ENCODE measurements at regions not wholly inside any gene's neighbourhood (a gene's known extent, or its start where the extent isn't known, plus 50 kb on each side); places are given as distances from the start of the nearest gene placed in this dataset.

GRCh38 chr11:128190312-128190711, 397.0 kb downstream of the ETS1 start:
- no peak for DNase-seq (ENCODE audit: low spot score)

GRCh38 chr11:128189823-128190222, 397.5 kb downstream of the ETS1 start:
- DNase-seq (ENCODE audit: low spot score), result no peak

DNA sequence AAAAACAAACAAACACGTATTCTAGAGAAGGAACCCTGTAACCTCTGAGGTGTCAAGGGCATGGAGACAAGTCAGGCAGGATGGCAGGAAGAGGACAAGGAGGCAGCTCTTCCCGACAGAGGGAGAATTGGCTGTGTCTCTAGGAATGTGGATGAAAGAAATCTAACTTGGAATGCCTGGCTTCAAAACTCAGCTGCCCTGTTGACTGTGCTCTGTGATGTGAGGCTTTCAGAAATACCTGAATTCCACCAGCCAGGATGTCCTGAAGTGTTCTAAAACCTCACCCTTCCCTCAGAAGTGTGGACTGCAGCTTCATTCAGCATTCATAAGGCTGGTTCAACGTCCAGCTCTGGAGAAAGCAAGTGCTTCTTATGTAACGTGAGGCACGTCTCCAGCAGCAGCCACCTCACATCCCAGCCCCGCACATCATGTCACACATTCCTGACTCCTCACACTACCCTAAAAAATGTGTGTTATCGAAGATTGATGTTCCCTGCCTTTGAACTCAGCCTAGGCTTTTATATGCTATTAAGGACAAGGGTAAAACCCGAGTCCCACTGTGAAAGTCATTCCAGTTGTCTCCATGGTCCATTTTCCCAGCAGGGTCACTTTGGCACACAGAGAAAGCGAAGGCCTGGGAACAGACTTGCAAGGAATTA, 398.9 kb downstream of the ETS1 start:
- DNase-seq (ENCODE audit: low spot score), result no peak

GRCh38 chr11:128187835-128188234, 399.5 kb downstream of the ETS1 start:
- no peak for DNase-seq (ENCODE audit: low spot score)

GRCh38 chr11:128187377-128187776, 400.0 kb downstream of the ETS1 start:
- DNase-seq (ENCODE audit: low spot score), result no peak

- DNase-seq (ENCODE audit: low spot score), result no peak
Measured at GRCh38 chr11:128184981-128185380, 402.4 kb downstream of the ETS1 start.

DNA sequence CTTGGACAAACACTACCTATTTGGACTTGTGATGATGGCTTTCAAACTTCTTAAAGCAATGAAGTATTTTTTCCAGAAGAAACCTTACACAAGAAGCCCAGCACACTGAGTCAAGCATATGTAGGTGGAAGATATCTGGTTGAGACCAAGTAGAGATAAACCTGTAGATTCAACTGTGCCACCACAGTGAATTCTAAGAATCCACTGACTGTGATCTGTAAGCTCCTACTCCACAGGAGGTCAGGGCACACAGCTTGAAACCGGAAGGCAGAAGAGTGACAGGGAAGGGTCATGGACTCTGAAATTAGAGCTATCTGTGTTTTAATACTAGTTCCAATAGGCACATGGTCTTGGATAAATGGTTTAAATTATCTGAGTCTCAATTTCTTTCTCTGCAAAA, 404.5 kb downstream of the ETS1 start:
- no peak for DNase-seq (ENCODE audit: low spot score)

- no peak for DNase-seq (ENCODE audit: low spot score)
Measured at GRCh38 chr11:128181984-128182383, 405.4 kb downstream of the ETS1 start.

GRCh38 chr11:128181088-128181480, 406.3 kb downstream of the ETS1 start:
- DNase-seq (ENCODE audit: low spot score), result no peak

- DNase-seq (ENCODE audit: low spot score), result no peak
Measured at GRCh38 chr11:128180441-128181087, 406.8 kb downstream of the ETS1 start.

- DNase-seq (ENCODE audit: low spot score), result no peak
Measured at GRCh38 chr11:128179512-128179911, 407.8 kb downstream of the ETS1 start.

DNA sequence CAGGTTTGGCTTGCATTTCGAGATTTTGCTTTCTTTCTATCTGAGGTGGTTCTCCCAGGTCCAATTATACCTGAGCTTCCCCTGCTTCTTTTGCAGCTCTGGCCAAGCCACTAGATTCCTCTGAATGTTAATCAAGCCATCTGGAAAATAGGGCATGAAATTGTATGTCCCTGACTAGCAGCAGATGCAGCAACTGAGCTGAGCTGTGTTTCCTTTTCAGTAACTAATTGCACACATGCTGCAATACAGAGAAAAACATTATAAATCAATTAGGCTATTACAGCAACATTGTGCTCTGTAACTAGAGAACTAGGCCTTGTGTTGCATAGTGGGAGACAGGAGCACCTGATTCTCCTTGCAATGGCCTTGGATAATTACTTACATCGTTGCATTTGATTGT, 408.3 kb downstream of the ETS1 start:
- DNase-seq (ENCODE audit: low spot score), result no peak

DNA sequence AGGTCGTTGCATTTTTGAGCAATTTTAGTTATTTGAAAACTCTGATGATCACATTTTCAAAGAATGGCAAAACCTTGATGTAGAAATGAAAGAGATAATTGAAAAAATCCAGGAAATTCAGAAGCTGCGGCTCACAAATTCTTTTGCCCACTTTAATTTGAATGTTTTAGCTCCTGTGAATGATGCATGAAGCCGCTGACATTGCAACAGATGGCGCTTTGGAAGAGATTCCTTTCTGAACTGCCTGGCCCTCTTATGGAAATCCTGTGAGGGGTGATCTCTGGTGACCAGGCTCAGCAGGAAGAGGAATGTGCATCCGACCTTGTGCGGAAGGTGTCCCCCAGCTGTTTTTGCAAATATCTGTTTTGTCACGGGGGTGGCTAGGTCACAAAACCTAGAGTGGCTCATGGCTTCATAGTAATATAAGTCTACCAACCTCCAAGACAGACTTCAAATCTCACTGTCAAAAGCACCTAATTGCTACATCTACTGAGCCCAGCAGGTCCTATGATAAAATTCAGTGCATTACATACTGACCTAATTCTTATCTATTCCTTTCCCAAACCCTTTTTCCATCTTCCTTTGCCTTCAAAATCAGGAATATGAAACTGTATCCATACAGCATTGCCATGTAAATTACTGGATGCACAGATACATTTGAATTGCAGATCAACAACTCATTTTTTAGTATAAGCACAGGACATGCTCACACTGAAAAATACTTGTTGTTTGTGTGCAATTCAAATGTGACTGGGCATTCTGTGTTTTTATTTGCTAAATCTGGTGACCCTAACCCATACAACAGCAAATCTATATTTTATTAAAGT, 412.7 kb downstream of the ETS1 start:
- no peak for DNase-seq (ENCODE audit: low spot score)

DNA sequence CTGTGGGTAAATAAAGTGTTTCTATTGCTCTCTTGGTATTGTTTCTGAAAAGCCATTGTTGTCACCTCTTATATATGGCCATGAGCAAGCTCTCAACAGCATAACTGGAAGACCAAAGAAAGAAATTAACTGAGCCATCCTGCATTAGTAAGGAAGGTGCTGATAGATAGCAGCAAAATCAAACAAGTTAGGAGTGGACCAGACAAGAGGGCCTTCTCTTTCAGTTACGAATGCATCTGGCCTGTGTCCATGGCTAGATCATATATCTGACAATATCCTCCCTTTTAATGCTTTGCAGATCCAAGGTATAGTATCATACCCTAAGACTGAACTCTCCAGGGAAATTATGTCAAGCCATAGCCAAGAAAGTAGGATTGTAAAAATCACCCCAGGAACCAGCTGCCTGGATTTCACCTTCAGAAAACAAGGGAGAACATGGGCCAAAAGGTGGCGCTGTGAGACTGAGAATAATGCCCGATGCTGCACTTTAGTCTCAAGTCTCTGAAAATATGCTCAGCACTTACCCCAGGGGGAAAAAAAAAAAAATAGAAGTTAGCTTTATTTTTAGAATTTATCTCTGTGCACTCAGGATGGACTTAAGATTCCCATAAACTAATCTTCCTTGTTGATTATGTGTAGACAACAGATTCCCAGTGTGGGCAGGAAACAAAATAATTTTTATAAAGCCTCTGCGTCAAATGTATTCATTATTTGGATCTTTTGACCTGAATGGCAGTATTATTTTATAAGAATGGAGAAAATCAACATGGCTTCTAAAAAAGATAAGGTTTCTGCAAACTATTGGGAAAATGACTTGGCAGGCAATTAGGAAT, 415.1 kb downstream of the ETS1 start:
- DNase-seq (ENCODE audit: low spot score), result peak; percentile 7

- DNase-seq (ENCODE audit: low spot score), result no peak
Measured at GRCh38 chr11:128171506-128171905, 415.9 kb downstream of the ETS1 start.

- no peak for DNase-seq (ENCODE audit: low spot score)
Measured at GRCh38 chr11:128165572-128165971, 421.8 kb downstream of the ETS1 start.

DNA sequence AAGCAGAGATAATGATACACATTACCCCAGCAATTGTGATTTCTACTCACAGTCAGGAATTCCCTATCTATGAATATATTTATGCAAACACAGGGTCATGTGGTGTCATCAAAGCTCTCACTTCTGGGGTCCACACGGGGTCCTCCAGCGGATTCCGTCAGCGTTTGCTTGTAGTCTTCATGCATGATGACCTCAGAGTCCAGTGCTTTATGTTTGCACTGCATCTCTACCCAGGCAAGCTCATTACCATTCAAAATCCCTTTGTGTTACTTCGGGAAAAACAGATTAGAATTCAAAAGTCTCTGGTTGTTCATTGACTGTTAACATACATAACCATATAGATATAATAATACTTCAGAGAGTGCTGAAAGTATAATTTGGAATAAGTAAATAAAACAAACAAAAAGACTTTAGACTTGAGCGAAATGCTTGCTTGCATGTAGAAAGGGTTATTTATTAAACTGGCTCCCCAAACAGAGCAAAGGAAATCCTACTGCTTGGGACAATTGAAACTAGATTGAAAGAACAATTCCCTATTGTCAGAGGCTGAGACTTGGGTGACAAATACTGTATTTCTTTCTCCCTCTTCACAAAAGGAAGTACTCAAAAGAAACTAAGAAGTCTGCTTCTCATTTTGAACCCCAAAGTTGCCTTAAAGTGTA, 423.1 kb downstream of the ETS1 start:
- DNase-seq (ENCODE audit: low spot score), result no peak

DNA sequence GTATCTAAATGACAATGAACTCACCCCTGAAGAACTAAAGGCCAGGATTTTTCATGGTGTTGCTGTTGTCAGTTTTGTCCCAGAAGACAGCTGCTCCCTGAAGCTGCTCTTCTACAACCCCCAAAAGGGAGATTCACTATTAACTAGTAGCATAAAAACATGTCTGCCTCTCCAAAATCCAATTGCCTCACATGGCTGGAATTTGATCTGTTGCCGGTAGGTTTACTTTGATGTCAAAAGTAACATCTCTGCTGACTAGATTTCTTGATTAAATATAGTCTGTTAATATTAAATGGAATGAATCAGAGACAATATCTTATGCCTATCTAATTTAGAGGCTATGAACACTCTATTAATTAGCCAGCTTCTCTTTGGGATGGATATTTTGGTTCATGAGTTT, 425.4 kb downstream of the ETS1 start:
- DNase-seq (ENCODE audit: low spot score), result no peak

- DNase-seq (ENCODE audit: low spot score), result no peak
Measured at GRCh38 chr11:128161436-128161835, 425.9 kb downstream of the ETS1 start.

GRCh38 chr11:128158860-128159259, 428.5 kb downstream of the ETS1 start:
- DNase-seq (ENCODE audit: low spot score), result no peak

DNA sequence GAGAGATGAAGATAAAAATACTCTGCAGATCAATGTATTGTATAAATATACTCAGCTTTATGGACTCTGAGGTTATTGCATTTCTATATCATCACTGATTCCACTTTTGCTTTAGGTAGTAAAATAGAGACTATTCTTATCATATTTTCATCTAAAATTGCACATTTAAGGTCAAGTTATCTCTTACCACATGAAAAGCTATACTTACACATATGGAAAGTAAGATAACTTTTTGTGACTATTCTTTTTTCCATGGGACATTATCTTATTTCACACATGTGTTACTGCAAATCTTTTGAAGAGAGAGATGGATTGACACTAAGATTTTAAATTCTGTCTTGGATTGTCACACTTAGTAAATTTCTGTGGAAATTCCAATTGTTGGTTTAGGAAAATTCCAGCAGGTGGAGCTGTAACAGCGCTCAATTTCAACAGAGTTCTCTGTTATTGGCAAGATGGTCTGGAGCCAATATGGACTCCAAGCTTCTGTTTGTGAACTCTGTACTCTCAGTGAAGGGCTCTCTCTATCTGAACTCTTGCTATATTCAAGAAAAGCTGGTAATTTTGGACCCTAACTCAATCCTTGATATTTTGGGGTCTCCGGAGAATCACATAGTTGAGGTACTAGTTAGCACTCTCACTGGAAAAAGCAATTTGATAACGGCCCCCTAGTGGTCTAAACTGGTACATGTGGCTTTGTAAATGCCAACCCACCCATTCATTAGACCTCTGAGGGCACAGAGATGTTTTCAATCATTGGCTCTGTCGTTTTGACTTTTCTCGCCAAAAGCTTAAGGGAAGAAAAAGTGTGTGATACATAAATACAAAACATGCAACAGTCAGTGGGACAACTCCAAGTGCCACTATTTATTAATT, 429.7 kb downstream of the ETS1 start:
- peak; percentile 8 for DNase-seq (ENCODE audit: low spot score)
